ENCODE measurements at regions not wholly inside any gene's neighbourhood (a gene's known extent, or its start where the extent isn't known, plus 50 kb on each side); places are given as distances from the start of the nearest gene placed in this dataset.
A peak's percentile ranks its signal among the peaks of the same experiment; 100 is the strongest.

DNA sequence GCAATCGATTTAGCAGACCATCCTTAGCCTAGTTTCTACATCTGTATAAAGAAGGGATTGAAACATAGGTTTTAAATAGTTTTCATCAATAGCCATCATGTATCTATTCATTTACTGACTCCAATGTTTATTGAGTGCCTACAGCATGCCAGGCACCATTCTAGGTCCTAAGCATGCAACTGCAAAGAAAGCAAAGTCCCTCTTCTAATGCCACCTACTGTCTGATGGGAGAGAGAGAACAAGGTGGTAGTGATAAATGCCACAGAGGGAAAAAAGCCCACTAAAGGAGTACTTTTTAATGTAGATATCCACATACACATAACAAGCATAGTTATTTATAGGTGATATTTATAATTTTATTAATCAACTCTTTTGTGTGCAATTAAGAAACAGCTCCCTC is 67.6 kb upstream of the PPARGC1A start:
- no peaks in the 10 kb centered on the region for H3K27me3 ChIP-seq (ENCODE audit: insufficient read depth, poor library complexity, severe bottlenecking)
- no peak overlapping the region for H3K27ac ChIP-seq (replicated peaks)
- DNase-seq (ENCODE audit: low read depth in 1 of 2, low spot score in 1 of 2) = no peak
- TF ChIP-seq GABPA (IDR thresholded peaks at IDR 0.05; ENCODE audit: low read depth) = no peak
- TF ChIP-seq POLR2AphosphoS5 (IDR thresholded peaks at IDR 0.05; ENCODE audit: low read depth) = no peak
- TF ChIP-seq, protein P1, sequence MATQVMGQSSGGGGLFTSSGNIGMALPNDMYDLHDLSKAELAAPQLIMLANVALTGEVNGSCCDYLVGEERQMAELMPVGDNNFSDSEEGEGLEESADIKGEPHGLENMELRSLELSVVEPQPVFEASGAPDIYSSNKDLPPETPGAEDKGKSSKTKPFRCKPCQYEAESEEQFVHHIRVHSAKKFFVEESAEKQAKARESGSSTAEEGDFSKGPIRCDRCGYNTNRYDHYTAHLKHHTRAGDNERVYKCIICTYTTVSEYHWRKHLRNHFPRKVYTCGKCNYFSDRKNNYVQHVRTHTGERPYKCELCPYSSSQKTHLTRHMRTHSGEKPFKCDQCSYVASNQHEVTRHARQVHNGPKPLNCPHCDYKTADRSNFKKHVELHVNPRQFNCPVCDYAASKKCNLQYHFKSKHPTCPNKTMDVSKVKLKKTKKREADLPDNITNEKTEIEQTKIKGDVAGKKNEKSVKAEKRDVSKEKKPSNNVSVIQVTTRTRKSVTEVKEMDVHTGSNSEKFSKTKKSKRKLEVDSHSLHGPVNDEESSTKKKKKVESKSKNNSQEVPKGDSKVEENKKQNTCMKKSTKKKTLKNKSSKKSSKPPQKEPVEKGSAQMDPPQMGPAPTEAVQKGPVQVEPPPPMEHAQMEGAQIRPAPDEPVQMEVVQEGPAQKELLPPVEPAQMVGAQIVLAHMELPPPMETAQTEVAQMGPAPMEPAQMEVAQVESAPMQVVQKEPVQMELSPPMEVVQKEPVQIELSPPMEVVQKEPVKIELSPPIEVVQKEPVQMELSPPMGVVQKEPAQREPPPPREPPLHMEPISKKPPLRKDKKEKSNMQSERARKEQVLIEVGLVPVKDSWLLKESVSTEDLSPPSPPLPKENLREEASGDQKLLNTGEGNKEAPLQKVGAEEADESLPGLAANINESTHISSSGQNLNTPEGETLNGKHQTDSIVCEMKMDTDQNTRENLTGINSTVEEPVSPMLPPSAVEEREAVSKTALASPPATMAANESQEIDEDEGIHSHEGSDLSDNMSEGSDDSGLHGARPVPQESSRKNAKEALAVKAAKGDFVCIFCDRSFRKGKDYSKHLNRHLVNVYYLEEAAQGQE (IDR thresholded peaks at IDR 0.05; ENCODE audit: insufficient replicate concordance, low read depth) = no peak
- TF ChIP-seq, protein P2, sequence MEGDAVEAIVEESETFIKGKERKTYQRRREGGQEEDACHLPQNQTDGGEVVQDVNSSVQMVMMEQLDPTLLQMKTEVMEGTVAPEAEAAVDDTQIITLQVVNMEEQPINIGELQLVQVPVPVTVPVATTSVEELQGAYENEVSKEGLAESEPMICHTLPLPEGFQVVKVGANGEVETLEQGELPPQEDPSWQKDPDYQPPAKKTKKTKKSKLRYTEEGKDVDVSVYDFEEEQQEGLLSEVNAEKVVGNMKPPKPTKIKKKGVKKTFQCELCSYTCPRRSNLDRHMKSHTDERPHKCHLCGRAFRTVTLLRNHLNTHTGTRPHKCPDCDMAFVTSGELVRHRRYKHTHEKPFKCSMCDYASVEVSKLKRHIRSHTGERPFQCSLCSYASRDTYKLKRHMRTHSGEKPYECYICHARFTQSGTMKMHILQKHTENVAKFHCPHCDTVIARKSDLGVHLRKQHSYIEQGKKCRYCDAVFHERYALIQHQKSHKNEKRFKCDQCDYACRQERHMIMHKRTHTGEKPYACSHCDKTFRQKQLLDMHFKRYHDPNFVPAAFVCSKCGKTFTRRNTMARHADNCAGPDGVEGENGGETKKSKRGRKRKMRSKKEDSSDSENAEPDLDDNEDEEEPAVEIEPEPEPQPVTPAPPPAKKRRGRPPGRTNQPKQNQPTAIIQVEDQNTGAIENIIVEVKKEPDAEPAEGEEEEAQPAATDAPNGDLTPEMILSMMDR (IDR thresholded peaks at IDR 0.05; ENCODE audit: insufficient read depth, low read length) = no peak
- no peak for TF ChIP-seq SPI1 (IDR thresholded peaks at IDR 0.05; ENCODE audit: borderline replicate concordance, low read depth)
- H3K4me3 ChIP-seq (replicated peaks; ENCODE audit: insufficient read depth, low read length) = no peak overlapping the region

DNA sequence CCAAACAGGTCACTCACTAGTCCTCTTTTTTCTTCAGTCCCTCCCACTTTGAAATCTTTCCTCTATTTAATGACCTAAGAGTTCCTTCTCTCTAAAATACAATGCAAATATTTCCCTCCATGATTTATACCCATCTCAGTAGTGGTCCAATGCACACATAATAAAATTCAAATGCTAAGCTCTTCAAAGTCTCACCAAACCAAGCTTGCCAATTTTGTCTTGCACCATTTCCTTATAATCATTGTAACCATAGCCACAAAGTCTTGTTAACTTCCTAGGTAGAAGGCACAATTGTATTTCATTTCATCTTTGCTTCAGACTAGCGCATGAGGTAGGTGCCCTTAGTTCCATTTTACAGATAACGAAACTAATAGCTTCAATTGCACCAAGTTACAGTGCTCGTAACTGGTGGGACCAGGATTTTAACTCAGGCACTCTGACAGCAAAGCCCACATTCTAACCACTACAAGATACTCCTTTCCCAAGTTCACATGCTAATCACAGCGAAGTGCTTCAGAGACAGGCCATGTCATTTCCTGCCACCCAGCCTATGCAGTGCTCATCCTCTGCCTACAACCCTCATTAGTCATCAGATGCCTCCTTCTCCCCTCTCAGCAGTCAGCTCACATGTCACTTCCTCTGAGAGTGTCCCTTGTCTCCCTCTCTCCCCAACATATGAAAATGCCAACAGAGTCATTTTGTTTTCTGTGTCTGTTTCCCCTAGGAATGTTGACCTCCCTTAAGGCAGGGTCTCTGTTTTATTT is 66.9 kb upstream of the PPARGC1A start:
- DNase-seq (ENCODE audit: low read depth in 1 of 2, low spot score in 1 of 2) = no peak
- Histone ChIP-seq H3K27ac (replicated peaks) (no peak overlapping the region), H3K27me3 (ENCODE audit: insufficient read depth, poor library complexity, severe bottlenecking) (no peaks in the 10 kb centered on the region), H3K4me3 (replicated peaks; ENCODE audit: insufficient read depth, low read length) (no peak overlapping the region)
- no peak for TF ChIP-seq SPI1 (IDR thresholded peaks at IDR 0.05; ENCODE audit: borderline replicate concordance, low read depth)
- TF ChIP-seq, protein P2 (IDR thresholded peaks at IDR 0.05; ENCODE audit: insufficient read depth, low read length) = no peak
- TF ChIP-seq, protein P1 (IDR thresholded peaks at IDR 0.05; ENCODE audit: insufficient replicate concordance, low read depth) = no peak
- no peak for TF ChIP-seq POLR2AphosphoS5 (IDR thresholded peaks at IDR 0.05; ENCODE audit: low read depth)
- no peak for TF ChIP-seq GABPA (IDR thresholded peaks at IDR 0.05; ENCODE audit: low read depth)

DNA sequence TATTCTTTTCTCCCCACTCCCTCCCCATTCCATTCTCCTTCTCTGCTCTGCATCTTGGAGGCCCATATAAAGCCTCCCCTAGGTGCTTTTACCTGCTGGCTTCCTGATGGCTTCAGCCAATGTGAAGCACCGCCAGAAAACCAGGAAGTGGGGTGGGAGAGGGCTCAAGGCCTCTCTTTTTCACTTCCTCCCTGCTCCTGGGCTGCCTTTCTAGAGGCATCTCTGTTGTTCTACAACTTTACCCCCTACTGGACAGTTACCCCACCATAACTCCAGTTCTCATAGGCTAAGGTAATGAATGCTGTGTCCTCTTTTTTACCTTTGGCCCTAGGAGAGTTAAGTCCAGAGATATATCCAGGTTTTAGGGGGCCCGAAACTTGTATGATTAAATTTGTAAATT is 62.4 kb upstream of the PPARGC1A start:
- H3K27ac ChIP-seq (replicated peaks) = no peak overlapping the region
- peak in 1 of 2 experiments; percentile 25 for DNase-seq (ENCODE audit: low read depth in 1 of 2, low spot score in 1 of 2)
- TF ChIP-seq GABPA (IDR thresholded peaks at IDR 0.05; ENCODE audit: low read depth) = no peak
- TF ChIP-seq, protein P2 (IDR thresholded peaks at IDR 0.05; ENCODE audit: insufficient read depth, low read length) = no peak
- TF ChIP-seq, protein P1 (IDR thresholded peaks at IDR 0.05; ENCODE audit: insufficient replicate concordance, low read depth) = no peak
- peak; percentile 88 for TF ChIP-seq SPI1 (IDR thresholded peaks at IDR 0.05; ENCODE audit: borderline replicate concordance, low read depth)
- H3K4me3 ChIP-seq (replicated peaks; ENCODE audit: insufficient read depth, low read length) = no peak overlapping the region
- H3K27me3 ChIP-seq (ENCODE audit: insufficient read depth, poor library complexity, severe bottlenecking) = no peaks in the 10 kb centered on the region

All from HL-60 (cell line).